HEK293T (cell line): ENCODE measurements at regions not wholly inside any gene's neighbourhood (a gene's known extent, or its start where the extent isn't known, plus 50 kb on each side); places are given as distances from the start of the nearest gene placed in this dataset.
"Not testable (repeated sequence)": the region's sequence is repeated elsewhere in the genome, so short reads cannot be mapped to it uniquely, and the experiment has no call there.

ENCODE experiments used
- CTCF ChIA-PET: fragments of 350-600 bp; formaldehyde crosslinking; extraction: SDS; loops from one replicate; lab custom pipeline; 2021; ENCODE audit warnings: antibody characterized with exemption, inconsistent platforms; lab: Yijun Ruan, JAX
- POLR2A ChIA-PET: fragments of 350-600 bp; formaldehyde crosslinking; extraction: SDS; loops from one replicate; lab custom pipeline; 2020; ENCODE audit warnings: antibody characterized with exemption, inconsistent platforms; lab: Yijun Ruan, JAX
- DNase-seq: peaks from one replicate; pipeline ENCODE4 v3.0.0; 2012; ENCODE audit warnings: mixed read lengths; ENCODE audit errors: extremely low spot score
- ARNT ChIP-seq: fragments of 450-650 bp; IDR thresholded peaks from 2 replicates; pipeline ENCODE4 v1.6.1; 2017; ENCODE audit warnings: mild to moderate bottlenecking
- BHLHE40 ChIP-seq: fragments of 450-650 bp; IDR thresholded peaks from 2 replicates; pipeline ENCODE4 v1.6.1; 2016; ENCODE audit warnings: mild to moderate bottlenecking, moderate library complexity, borderline replicate concordance
- CTBP1 ChIP-seq: fragments of 450-650 bp; IDR thresholded peaks from 2 replicates; pipeline ENCODE4 v1.6.1; 2016; ENCODE audit warnings: borderline replicate concordance
- ELF4 ChIP-seq: fragments of 450-650 bp; IDR thresholded peaks from 2 replicates; pipeline ENCODE4 v1.6.1; 2017; ENCODE audit warnings: antibody characterized with exemption
- FOXA1 ChIP-seq: fragments of 450-650 bp; IDR thresholded peaks from 2 replicates; pipeline ENCODE4 v1.6.1; 2016; ENCODE audit warnings: mild to moderate bottlenecking
- FOXK2 ChIP-seq: fragments of 450-650 bp; IDR thresholded peaks from 2 replicates; pipeline ENCODE4 v1.6.1; 2016; ENCODE audit warnings: mild to moderate bottlenecking
- FOXM1 ChIP-seq: fragments of 450-650 bp; IDR thresholded peaks from 2 replicates; pipeline ENCODE4 v1.6.1; 2017; ENCODE audit warnings: mild to moderate bottlenecking, borderline replicate concordance
- HDGF ChIP-seq: fragments of 450-650 bp; IDR thresholded peaks from 2 replicates; pipeline ENCODE4 v1.6.1; 2017; ENCODE audit warnings: antibody characterized with exemption, borderline replicate concordance
- L3MBTL2 ChIP-seq: fragments of 450-650 bp; conservative IDR thresholded peaks from 2 replicates; pipeline ENCODE4 v1.6.1; 2016; ENCODE audit warnings: mild to moderate bottlenecking
- LEF1 ChIP-seq: fragments of 450-650 bp; IDR thresholded peaks from 2 replicates; pipeline ENCODE4 v1.6.1; 2017; ENCODE audit warnings: mild to moderate bottlenecking, borderline replicate concordance
- PKNOX1 ChIP-seq: fragments of 450-650 bp; IDR thresholded peaks from 2 replicates; pipeline ENCODE4 v1.6.1; 2016
- SP1 ChIP-seq: fragments of 450-650 bp; IDR thresholded peaks from 2 replicates; pipeline ENCODE4 v1.6.1; 2017
- SUZ12 ChIP-seq: fragments of 450-650 bp; IDR thresholded peaks from 2 replicates; pipeline ENCODE4 v1.6.1; 2016; ENCODE audit warnings: mild to moderate bottlenecking
- TARDBP ChIP-seq: fragments of 450-650 bp; IDR thresholded peaks from 2 replicates; pipeline ENCODE4 v1.6.1; 2016
- ZNF384 ChIP-seq: fragments of 450-650 bp; IDR thresholded peaks from 2 replicates; pipeline ENCODE4 v1.6.1; 2016

GRCh38 chr16:62738666-62739460 lies 702.6 kb upstream of the CDH8 start:
- CTCF ChIA-PET, result no interaction called here
- DNase-seq, result no peak
- POLR2A ChIA-PET, result interaction anchor here (0.8 kb wide), 1 partner anchor 9 kb away, joined by 5 read pairs; no protein-coding TSS in a partner anchor
- no peak for TF ChIP-seq ELF4
- TF ChIP-seq ZNF384, result no peak
- TF ChIP-seq FOXM1, result no peak
- no peak for TF ChIP-seq SUZ12
- TF ChIP-seq ARNT, result no peak
- no peak for TF ChIP-seq FOXA1

DNA sequence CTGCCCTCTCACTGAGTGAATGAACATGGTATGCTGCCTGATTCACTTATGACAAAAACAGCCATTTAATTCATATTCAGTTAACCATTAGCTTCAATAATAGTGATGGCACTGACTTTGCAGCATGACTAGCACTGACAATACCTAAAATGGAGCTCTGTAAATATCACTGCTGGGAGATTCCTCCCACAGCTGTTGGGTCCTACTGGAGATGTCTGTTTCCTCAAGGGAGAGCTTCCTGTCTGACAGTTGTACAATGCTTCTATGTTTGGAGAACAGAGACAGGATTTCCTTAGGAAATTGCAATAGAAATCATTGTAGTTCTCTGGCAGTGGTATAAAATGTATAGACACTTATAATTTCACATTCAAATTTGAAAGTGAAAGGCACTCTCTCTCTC lies 695.9 kb upstream of the CDH8 start:
- TF ChIP-seq CTBP1, result no peak
- ChIA-PET CTCF (no interaction called here), POLR2A (no interaction called here)
- no peak for DNase-seq

DNA sequence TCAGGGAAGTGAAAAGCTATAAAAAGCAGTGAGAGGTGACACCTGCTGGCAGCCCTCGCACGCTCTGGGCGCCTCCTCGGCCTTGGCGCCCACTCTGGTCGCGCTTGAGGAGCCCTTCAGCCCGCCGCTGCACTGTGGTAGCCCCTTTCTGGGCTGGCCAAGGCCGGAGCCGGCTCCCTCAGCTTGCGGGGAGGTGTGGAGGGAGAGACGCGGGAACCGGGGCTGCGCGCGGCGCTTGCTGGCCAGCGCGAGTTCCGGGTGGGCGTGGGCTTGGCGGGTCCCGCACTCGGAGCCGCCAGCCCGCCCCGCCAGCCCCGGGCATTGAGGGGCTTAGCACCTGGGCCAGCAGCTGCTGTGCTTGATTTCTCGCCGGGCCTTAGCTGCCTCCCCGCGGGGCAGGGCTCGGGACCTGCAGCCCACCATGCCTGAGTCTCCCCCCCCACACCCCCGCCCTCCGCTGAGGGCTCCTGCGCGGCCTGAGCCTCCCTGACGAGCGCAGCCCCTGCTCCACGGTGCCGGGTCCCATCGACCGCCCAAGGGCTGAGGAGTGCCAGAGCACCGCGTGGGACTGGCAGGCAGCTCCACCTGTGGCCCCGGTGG lies 688.5 kb upstream of the CDH8 start:
- POLR2A ChIA-PET, CTCF ChIA-PET, DNase-seq: not testable (repeated sequence)

GRCh38 chr16:62720651-62721050 lies 684.4 kb upstream of the CDH8 start:
- ChIA-PET POLR2A (no interaction called here), CTCF (no interaction called here)
- no peak for DNase-seq
- TF ChIP-seq PKNOX1, result no peak
- no peak for TF ChIP-seq LEF1
- TF ChIP-seq ELF4, result peak; percentile 63; the same call in 1 of the 2 replicates
- no peak for TF ChIP-seq TARDBP
- no peak for TF ChIP-seq FOXM1
- TF ChIP-seq FOXA1, result no peak
- no peak for TF ChIP-seq FOXK2
- no peak for TF ChIP-seq ARNT

DNA sequence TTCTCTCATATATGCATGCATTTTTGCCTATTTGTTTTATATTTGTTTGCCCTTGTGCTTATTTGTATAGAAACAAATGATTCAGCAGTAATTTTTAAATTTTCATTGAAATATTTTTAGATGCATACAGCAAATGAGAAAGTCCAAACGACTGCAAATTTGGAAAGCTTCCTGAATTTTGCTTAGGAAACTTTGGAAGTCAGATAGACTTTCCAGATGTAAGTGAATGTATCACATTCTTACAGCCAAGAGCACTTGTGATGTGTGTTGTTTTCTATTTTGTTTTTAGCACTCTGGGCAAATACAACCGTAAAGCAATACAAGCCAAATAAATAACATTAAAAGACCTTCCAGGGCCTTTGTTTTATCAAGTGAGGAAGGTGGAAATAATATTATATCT lies 680.8 kb upstream of the CDH8 start:
- TF ChIP-seq CTBP1 (no peak), ARNT (no peak), ELF4 (no peak), SP1 (no peak), SUZ12 (no peak), HDGF (no peak), FOXA1 (no peak)
- ChIA-PET POLR2A (no interaction called here), CTCF (interaction anchor here (0.5 kb wide), 1 partner anchor 406 kb away, joined by 5 read pairs; no protein-coding TSS in a partner anchor)
- no peak for DNase-seq

DNA sequence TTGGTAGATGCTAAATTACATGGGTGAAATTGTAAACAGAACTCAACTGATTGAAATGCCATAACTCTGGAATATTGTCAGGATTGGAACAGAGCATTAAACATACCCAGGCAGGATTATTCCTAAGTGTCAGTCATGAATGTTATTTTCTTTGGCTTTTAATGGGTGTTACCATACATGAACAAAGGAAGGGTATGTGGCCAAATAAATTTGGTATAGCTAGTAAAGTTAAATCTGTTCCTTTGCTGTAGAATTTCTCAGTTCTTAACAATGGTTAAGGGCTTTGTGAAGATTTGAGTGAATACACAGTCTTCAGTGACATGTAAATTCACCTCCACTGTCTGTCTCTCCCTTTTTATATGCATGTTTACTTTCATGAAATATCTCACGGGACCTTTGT lies 679.5 kb upstream of the CDH8 start:
- DNase-seq, result no peak
- TF ChIP-seq CTBP1, result no peak
- TF ChIP-seq ZNF384, result no peak
- no peak for TF ChIP-seq HDGF
- TF ChIP-seq PKNOX1, result no peak
- no peak for TF ChIP-seq FOXA1
- no peak for TF ChIP-seq SUZ12
- no peak for TF ChIP-seq TARDBP
- no peak for TF ChIP-seq LEF1
- no peak for TF ChIP-seq FOXK2
- no peak for TF ChIP-seq SP1
- TF ChIP-seq BHLHE40, result no peak
- no peak for TF ChIP-seq ARNT
- TF ChIP-seq L3MBTL2, result no peak
- no peak for TF ChIP-seq ELF4
- ChIA-PET CTCF (no interaction called here), POLR2A (no interaction called here)

DNA sequence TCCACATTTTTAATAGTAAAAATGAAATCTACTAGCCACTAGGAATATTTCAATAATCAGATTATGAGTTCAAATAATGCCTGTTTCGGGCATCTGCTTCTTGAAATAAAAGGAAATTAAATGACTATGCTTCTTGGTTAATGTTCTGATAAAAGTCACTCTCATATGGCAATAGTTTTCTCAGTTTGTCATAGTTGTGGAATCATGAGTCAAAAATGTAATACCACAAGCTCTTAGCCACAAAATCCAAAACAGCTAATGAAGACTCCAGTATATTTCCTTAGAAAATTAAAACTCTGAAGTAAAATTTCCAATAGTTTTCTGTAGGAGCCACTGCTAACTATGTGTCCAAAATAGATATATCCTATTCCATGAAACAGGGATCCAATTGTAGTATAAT lies 676.3 kb upstream of the CDH8 start:
- ChIA-PET POLR2A (no interaction called here), CTCF (no interaction called here)
- DNase-seq, result no peak
- TF ChIP-seq PKNOX1 (no peak), TARDBP (no peak), FOXK2 (no peak), ZNF384 (no peak), BHLHE40 (no peak), LEF1 (no peak), HDGF (no peak), SP1 (no peak), L3MBTL2 (no peak), FOXA1 (no peak), FOXM1 (no peak), SUZ12 (no peak), ELF4 (no peak)

GRCh38 chr16:62711797-62712196 lies 675.6 kb upstream of the CDH8 start:
- ChIA-PET POLR2A (no interaction called here), CTCF (no interaction called here)
- TF ChIP-seq HDGF (no peak), BHLHE40 (no peak), ARNT (no peak), SUZ12 (no peak), FOXM1 (no peak), ZNF384 (no peak), SP1 (no peak), L3MBTL2 (no peak), PKNOX1 (no peak), FOXA1 (no peak), FOXK2 (no peak), TARDBP (no peak), ELF4 (no peak), CTBP1 (no peak), LEF1 (no peak)
- no peak for DNase-seq
